ENCODE measurements at regions not wholly inside any gene's neighbourhood (a gene's known extent, or its start where the extent isn't known, plus 50 kb on each side); places are given as distances from the start of the nearest gene placed in this dataset.

GRCh38 chr13:44015811-44016210 is 136.1 kb downstream of the LACC1 start:
- H3K27ac ChIP-seq = no peak overlapping the region
- intact Hi-C loops (cut with DNase I; ENCODE audit: low total_unique reads) = no loop called here
- no peaks in the 10 kb centered on the region for H3K27me3 ChIP-seq
- no peak for DNase-seq
- no peaks in the 10 kb centered on the region for H3K9me3 ChIP-seq
- no peak for TF ChIP-seq CTCF (IDR thresholded peaks at IDR 0.05)
- H3K4me1 ChIP-seq = peaks cover 0 to 14% (median 10%) of the 10 kb centered on the region in 4 donors
- no peak overlapping the region for H3K4me3 ChIP-seq
- H3K36me3 ChIP-seq = no peaks in the 10 kb centered on the region

GRCh38 chr13:44017756-44018309 is 138.1 kb downstream of the LACC1 start:
- TF ChIP-seq CTCF (IDR thresholded peaks at IDR 0.05) = no peak
- H3K4me1 ChIP-seq = peaks cover 0 to 32% (median 25%) of the 10 kb centered on the region in 4 donors
- H3K27ac ChIP-seq = no peak overlapping the region

GRCh38 chr13:44019651-44020050 is 139.9 kb downstream of the LACC1 start:
- no peak for TF ChIP-seq CTCF (IDR thresholded peaks at IDR 0.05)
- intact Hi-C loops (cut with DNase I; ENCODE audit: low total_unique reads) = no loop called here
- H3K9me3 ChIP-seq = no peaks in the 10 kb centered on the region
- no peak for DNase-seq
- H3K36me3 ChIP-seq = no peaks in the 10 kb centered on the region
- no peak overlapping the region for H3K4me3 ChIP-seq
- H3K27ac ChIP-seq = no peak overlapping the region
- H3K27me3 ChIP-seq = no peaks in the 10 kb centered on the region
- peaks cover 0 to 21% (median 17%) of the 10 kb centered on the region in 4 donors for H3K4me1 ChIP-seq

More at GRCh38 chr13:44017756-44018309, 138.1 kb downstream of the LACC1 start:
- no peak for DNase-seq
- intact Hi-C loops (cut with DNase I; ENCODE audit: low total_unique reads) = no loop called here
- H3K4me3 ChIP-seq = no peak overlapping the region
- H3K9me3 ChIP-seq = no peaks in the 10 kb centered on the region
- H3K27me3 ChIP-seq = no peaks in the 10 kb centered on the region
- no peaks in the 10 kb centered on the region for H3K36me3 ChIP-seq

GRCh38 chr13:44021422-44021821 is 141.7 kb downstream of the LACC1 start:
- no peak for TF ChIP-seq CTCF (IDR thresholded peaks at IDR 0.05)
- DNase-seq = no peak
- no peaks in the 10 kb centered on the region for H3K36me3 ChIP-seq
- H3K27ac ChIP-seq = peak overlapping the region; percentile 30 to 39
- no peak overlapping the region for H3K4me3 ChIP-seq
- H3K4me1 ChIP-seq = peaks cover 0 to 21% (median 17%) of the 10 kb centered on the region in 4 donors
- no peaks in the 10 kb centered on the region for H3K27me3 ChIP-seq
- intact Hi-C loops (cut with DNase I; ENCODE audit: low total_unique reads) = no loop called here
- H3K9me3 ChIP-seq = no peaks in the 10 kb centered on the region

GRCh38 chr13:44022196-44022595 is 142.5 kb downstream of the LACC1 start:
- Histone ChIP-seq H3K27ac (peak overlapping the region in 1 of 2 donors; percentile 5), H3K4me1 (peaks cover 0 to 21% (median 17%) of the 10 kb centered on the region in 4 donors), H3K27me3 (no peaks in the 10 kb centered on the region), H3K36me3 (no peaks in the 10 kb centered on the region), H3K4me3 (no peak overlapping the region), H3K9me3 (no peaks in the 10 kb centered on the region)
- TF ChIP-seq CTCF (IDR thresholded peaks at IDR 0.05) = no peak
- DNase-seq = no peak
- intact Hi-C loops (cut with DNase I; ENCODE audit: low total_unique reads) = no loop called here

Measured in tibial artery (tissue), 4 donors.